HEK293 (cell line): ENCODE measurements at regions not wholly inside any gene's neighbourhood (a gene's known extent, or its start where the extent isn't known, plus 50 kb on each side); places are given as distances from the start of the nearest gene placed in this dataset.

Experiments used
- CTCF ChIA-PET: fragments of 350-600 bp; formaldehyde crosslinking; extraction: SDS; loops from one replicate; lab custom pipeline; 2021; ENCODE audit warnings: antibody characterized with exemption; lab: Yijun Ruan, JAX
- POLR2A ChIA-PET: fragments of 300-600 bp; formaldehyde crosslinking; extraction: SDS; loops from one replicate; lab custom pipeline; 2020; ENCODE audit warnings: antibody characterized with exemption, inconsistent platforms; lab: Yijun Ruan, JAX
- H3K27ac ChIP-seq: fragments of 200-500 bp; sonication (Bioruptor generic); 2 replicates; pipeline ENCODE4 v1.5.1; 2014; ENCODE audit warnings: low read depth, low read length, control low read depth, inconsistent platforms; ENCODE audit errors: extremely low read depth
- H3K36me3 ChIP-seq, 2 experiments: fragments of 200-500 bp in 1 of 2; sonication (Bioruptor generic) in 1 of 2; 1 replicate in 1 of 2; 2 replicates in 1 of 2; pipeline ENCODE4 v1.5.1; 2014 to 2017; ENCODE audit warnings: inconsistent platforms in 2 of 2, low read length in 2 of 2; ENCODE audit not compliant: control insufficient read depth in 2 of 2, insufficient read depth in 1 of 2
- H3K4me1 ChIP-seq: fragments of 200-500 bp; sonication (Bioruptor generic); 2 replicates; pipeline ENCODE4 v1.5.1; 2014; ENCODE audit warnings: mild to moderate bottlenecking, low read length, inconsistent platforms; ENCODE audit not compliant: control insufficient read depth, insufficient read depth
- H3K4me3 ChIP-seq: 2 replicates; pipeline ENCODE4 v1.5.1; 2011; ENCODE audit warnings: low read depth, mild to moderate bottlenecking, control low read depth, low read length, moderate library complexity
- H3K9me3 ChIP-seq: fragments of 200-500 bp; sonication (Bioruptor generic); 2 replicates; pipeline ENCODE4 v1.5.1; 2014; ENCODE audit warnings: low read depth, low read length, inconsistent platforms; ENCODE audit not compliant: control insufficient read depth, insufficient read depth
- ATF2 ChIP-seq: fragments of 450-650 bp; formaldehyde crosslinking; IDR thresholded peaks from 2 replicates; pipeline ENCODE4 v1.5.1; 2016; ENCODE audit warnings: missing biosample characterization, missing genetic modification characterization, low read depth
- EGR2 ChIP-seq: fragments of 450-650 bp; formaldehyde crosslinking; IDR thresholded peaks from 2 replicates; pipeline ENCODE4 v1.5.1; 2016; ENCODE audit warnings: low read depth, missing biosample characterization, missing genetic modification characterization
- FEZF1 ChIP-seq: fragments of 450-650 bp; formaldehyde crosslinking; IDR thresholded peaks from 2 replicates; pipeline ENCODE4 v1.5.1; 2016; ENCODE audit warnings: missing biosample characterization, missing genetic modification characterization
- GLIS2 ChIP-seq: fragments of 450-650 bp; formaldehyde crosslinking; IDR thresholded peaks from 2 replicates; pipeline ENCODE4 v1.5.1; 2016; ENCODE audit warnings: missing biosample characterization, missing genetic modification characterization
- HOXC10 ChIP-seq: sonication (generic); formaldehyde crosslinking; IDR thresholded peaks from 2 replicates; pipeline ENCODE4 v1.8.1; 2023; ENCODE audit warnings: mild to moderate bottlenecking, missing genetic modification reagents
- OSR2 ChIP-seq: fragments of 450-650 bp; formaldehyde crosslinking; IDR thresholded peaks from 2 replicates; pipeline ENCODE4 v1.5.1; 2016; ENCODE audit warnings: missing biosample characterization, missing genetic modification characterization
- PATZ1 ChIP-seq: fragments of 450-650 bp; formaldehyde crosslinking; IDR thresholded peaks from 2 replicates; pipeline ENCODE4 v1.5.1; 2016; ENCODE audit warnings: missing biosample characterization, missing genetic modification characterization
- REPIN1 ChIP-seq: fragments of 450-650 bp; formaldehyde crosslinking; IDR thresholded peaks from 2 replicates; pipeline ENCODE4 v1.5.1; 2017; ENCODE audit warnings: missing biosample characterization, missing genetic modification characterization, low read depth
- ZBTB11 ChIP-seq: fragments of 450-650 bp; formaldehyde crosslinking; conservative IDR thresholded peaks from 2 replicates; pipeline ENCODE4 v1.5.1; 2016; ENCODE audit warnings: low read depth, missing biosample characterization, missing genetic modification characterization
- ZNF121 ChIP-seq: fragments of 450-650 bp; formaldehyde crosslinking; IDR thresholded peaks from 2 replicates; pipeline ENCODE4 v1.5.1; 2016; ENCODE audit warnings: missing biosample characterization, missing genetic modification characterization
- ZNF133 ChIP-seq: fragments of 450-650 bp; formaldehyde crosslinking; IDR thresholded peaks from 2 replicates; pipeline ENCODE4 v1.5.1; 2016; ENCODE audit warnings: missing biosample characterization, missing genetic modification characterization
- ZNF146 ChIP-seq: fragments of 450-650 bp; formaldehyde crosslinking; IDR thresholded peaks from 2 replicates; pipeline ENCODE4 v1.5.1; 2016; ENCODE audit warnings: missing biosample characterization, missing genetic modification characterization
- ZNF211 ChIP-seq: fragments of 450-650 bp; formaldehyde crosslinking; IDR thresholded peaks from 2 replicates; pipeline ENCODE4 v1.5.1; 2016; ENCODE audit warnings: low read depth, missing biosample characterization, missing genetic modification characterization
- ZNF23 ChIP-seq: fragments of 450-650 bp; formaldehyde crosslinking; IDR thresholded peaks from 2 replicates; pipeline ENCODE4 v1.5.1; 2016; ENCODE audit warnings: missing biosample characterization, missing genetic modification characterization, borderline replicate concordance
- ZNF324 ChIP-seq: fragments of 450-650 bp; formaldehyde crosslinking; IDR thresholded peaks from 2 replicates; pipeline ENCODE4 v1.5.1; 2016; ENCODE audit warnings: missing biosample characterization, missing genetic modification characterization
- ZNF48 ChIP-seq: fragments of 450-650 bp; formaldehyde crosslinking; IDR thresholded peaks from 2 replicates; pipeline ENCODE4 v1.5.1; 2016; ENCODE audit warnings: missing biosample characterization, missing genetic modification characterization
- ZNF558 ChIP-seq: fragments of 450-650 bp; formaldehyde crosslinking; IDR thresholded peaks from 2 replicates; pipeline ENCODE4 v1.5.1; 2016; ENCODE audit warnings: missing biosample characterization, missing genetic modification characterization
- ZNF624 ChIP-seq: fragments of 450-650 bp; formaldehyde crosslinking; IDR thresholded peaks from 2 replicates; pipeline ENCODE4 v1.5.1; 2017; ENCODE audit warnings: missing biosample characterization, missing genetic modification characterization
- ZNF76 ChIP-seq: fragments of 450-650 bp; formaldehyde crosslinking; IDR thresholded peaks from 2 replicates; pipeline ENCODE4; 2016; ENCODE audit warnings: low read depth, missing biosample characterization, missing genetic modification characterization, borderline replicate concordance
- ZNF791 ChIP-seq: fragments of 450-650 bp; formaldehyde crosslinking; IDR thresholded peaks from 2 replicates; pipeline ENCODE4 v1.5.1; 2016; ENCODE audit warnings: missing biosample characterization, missing genetic modification characterization
- ZSCAN18 ChIP-seq: fragments of 450-650 bp; formaldehyde crosslinking; IDR thresholded peaks from 2 replicates; pipeline ENCODE4 v1.5.1; 2016; ENCODE audit warnings: missing biosample characterization, missing genetic modification characterization
- TF ChIP-seq, protein P1 (sequence below): fragments of 450-650 bp; formaldehyde crosslinking; IDR thresholded peaks from 2 replicates; pipeline ENCODE4 v1.5.1; 2017; ENCODE audit warnings: missing biosample characterization, missing genetic modification characterization
- TF ChIP-seq, protein P2 (sequence below): fragments of 450-650 bp; formaldehyde crosslinking; IDR thresholded peaks from 2 replicates; pipeline ENCODE4 v1.5.1; 2016; ENCODE audit warnings: missing biosample characterization, missing genetic modification characterization

GRCh38 chr4:17153572-17153971 is 255.1 kb upstream of the LDB2 start (continued):
- TF ChIP-seq, protein P1, sequence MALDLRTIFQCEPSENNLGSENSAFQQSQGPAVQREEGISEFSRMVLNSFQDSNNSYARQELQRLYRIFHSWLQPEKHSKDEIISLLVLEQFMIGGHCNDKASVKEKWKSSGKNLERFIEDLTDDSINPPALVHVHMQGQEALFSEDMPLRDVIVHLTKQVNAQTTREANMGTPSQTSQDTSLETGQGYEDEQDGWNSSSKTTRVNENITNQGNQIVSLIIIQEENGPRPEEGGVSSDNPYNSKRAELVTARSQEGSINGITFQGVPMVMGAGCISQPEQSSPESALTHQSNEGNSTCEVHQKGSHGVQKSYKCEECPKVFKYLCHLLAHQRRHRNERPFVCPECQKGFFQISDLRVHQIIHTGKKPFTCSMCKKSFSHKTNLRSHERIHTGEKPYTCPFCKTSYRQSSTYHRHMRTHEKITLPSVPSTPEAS, result no peak
- TF ChIP-seq, protein P2, sequence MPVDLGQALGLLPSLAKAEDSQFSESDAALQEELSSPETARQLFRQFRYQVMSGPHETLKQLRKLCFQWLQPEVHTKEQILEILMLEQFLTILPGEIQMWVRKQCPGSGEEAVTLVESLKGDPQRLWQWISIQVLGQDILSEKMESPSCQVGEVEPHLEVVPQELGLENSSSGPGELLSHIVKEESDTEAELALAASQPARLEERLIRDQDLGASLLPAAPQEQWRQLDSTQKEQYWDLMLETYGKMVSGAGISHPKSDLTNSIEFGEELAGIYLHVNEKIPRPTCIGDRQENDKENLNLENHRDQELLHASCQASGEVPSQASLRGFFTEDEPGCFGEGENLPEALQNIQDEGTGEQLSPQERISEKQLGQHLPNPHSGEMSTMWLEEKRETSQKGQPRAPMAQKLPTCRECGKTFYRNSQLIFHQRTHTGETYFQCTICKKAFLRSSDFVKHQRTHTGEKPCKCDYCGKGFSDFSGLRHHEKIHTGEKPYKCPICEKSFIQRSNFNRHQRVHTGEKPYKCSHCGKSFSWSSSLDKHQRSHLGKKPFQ (tag by site-specific recombination), result no peak
- TF ChIP-seq HOXC10 (CRISPR knock-in tag) (no peak), PATZ1 (no peak)

GRCh38 chr4:17152941-17153540 is 254.6 kb upstream of the LDB2 start:
- H3K4me1 ChIP-seq, result no peaks in the 10 kb centered on the region
- no peak for TF ChIP-seq ZNF23 (tag by site-specific recombination)
- no peak for TF ChIP-seq ZNF146 (tag by site-specific recombination)
- no peak for TF ChIP-seq ATF2
- TF ChIP-seq OSR2, result no peak
- TF ChIP-seq ZNF624 (tag by site-specific recombination), result no peak
- no peak for TF ChIP-seq ZNF121 (tag by site-specific recombination)
- TF ChIP-seq ZSCAN18, result no peak
- no peak for TF ChIP-seq GLIS2 (tag by site-specific recombination)
- TF ChIP-seq ZNF133, result no peak
- no peak for TF ChIP-seq ZNF211
- no peak for TF ChIP-seq ZNF76 (tag by site-specific recombination)
- no peak for TF ChIP-seq ZNF558 (tag by site-specific recombination)
- no peak for TF ChIP-seq EGR2 (tag by site-specific recombination)
- no peak for TF ChIP-seq ZBTB11 (tag by site-specific recombination)
- no peak for TF ChIP-seq ZNF791 (tag by site-specific recombination)
- TF ChIP-seq ZNF48 (tag by site-specific recombination), result no peak
- TF ChIP-seq FEZF1 (tag by site-specific recombination), result no peak
- no peak for TF ChIP-seq ZNF324 (tag by site-specific recombination)
- no peak for TF ChIP-seq REPIN1
- TF ChIP-seq, all 188 proteins: peak for 0
- ChIA-PET CTCF (interaction anchor here (0.6 to 0.8 kb wide), 2 partner anchors 40 to 301 kb away, joined by 4 to 5 read pairs; no protein-coding TSS in a partner anchor), POLR2A (no interaction called here)
- Histone ChIP-seq H3K4me3 (no peak overlapping the region), H3K36me3 (no peaks in the 10 kb centered on the region), H3K9me3 (no peaks in the 10 kb centered on the region), H3K27ac (no peak overlapping the region)
